ENCODE measurements at regions not wholly inside any gene's neighbourhood (a gene's known extent, or its start where the extent isn't known, plus 50 kb on each side); places are given as distances from the start of the nearest gene placed in this dataset.

- POLR2A ChIA-PET, result no interaction called here
- ATAC-seq (no peak), DNase-seq (no peak)
- Mint-ChIP-seq H3K36me3 (no peaks in the 10 kb centered on the region), H3K4me1 (peaks cover 0 to 2% (median 0%) of the 10 kb centered on the region in 4 donors), H3K4me3 (no peak overlapping the region), H3K27me3 (peaks cover 0 to 3% (median 0%) of the 10 kb centered on the region in 5 donors), H3K9me3 (no peaks in the 10 kb centered on the region), H3K27ac (no peak overlapping the region)
Measured at GRCh38 chr3:18079062-18079461, 336.6 kb upstream of the TBC1D5 start.

DNA sequence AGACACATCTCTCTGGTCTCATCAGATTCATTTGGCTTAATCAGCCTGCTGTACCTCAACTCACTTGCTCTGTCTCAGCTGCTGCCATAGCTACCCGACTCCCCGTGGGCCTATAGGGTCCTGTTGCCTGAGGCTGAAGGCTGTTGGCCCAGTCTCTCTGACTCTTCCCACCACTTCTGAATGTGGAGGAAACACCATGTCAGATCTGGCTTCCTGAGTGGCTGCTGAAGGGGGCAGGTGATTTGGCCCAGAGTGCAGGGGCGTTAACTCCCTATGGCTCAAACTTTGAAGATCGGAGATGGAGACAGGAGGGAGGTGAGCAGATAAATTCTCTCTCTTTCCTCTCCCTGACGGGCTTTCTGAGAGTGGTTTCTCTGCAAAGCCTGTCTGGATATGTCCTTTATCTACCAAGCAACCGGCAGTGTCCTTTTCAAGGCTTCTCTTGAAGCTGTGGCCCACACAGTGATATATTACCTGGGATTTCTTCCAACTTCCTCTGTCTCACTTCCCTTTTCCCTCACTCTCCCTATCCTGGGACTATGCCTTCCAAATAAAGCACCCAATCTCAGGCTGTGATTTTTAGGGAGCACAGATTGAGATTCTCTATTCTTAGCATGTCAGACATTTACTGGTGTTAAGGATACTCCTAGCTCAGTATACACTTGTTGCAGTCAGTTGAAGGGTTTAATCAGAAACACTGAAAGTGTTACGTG is 334.9 kb upstream of the TBC1D5 start:
- Mint-ChIP-seq H3K27me3 (peaks cover 0 to 3% (median 0%) of the 10 kb centered on the region in 5 donors), H3K9me3 (no peaks in the 10 kb centered on the region), H3K4me1 (peaks cover 0 to 2% (median 0%) of the 10 kb centered on the region in 4 donors), H3K4me3 (no peak overlapping the region), H3K36me3 (no peaks in the 10 kb centered on the region), H3K27ac (no peak overlapping the region)
- DNase-seq, result no peak
- ATAC-seq, result no peak
- POLR2A ChIA-PET, result no interaction called here

DNA sequence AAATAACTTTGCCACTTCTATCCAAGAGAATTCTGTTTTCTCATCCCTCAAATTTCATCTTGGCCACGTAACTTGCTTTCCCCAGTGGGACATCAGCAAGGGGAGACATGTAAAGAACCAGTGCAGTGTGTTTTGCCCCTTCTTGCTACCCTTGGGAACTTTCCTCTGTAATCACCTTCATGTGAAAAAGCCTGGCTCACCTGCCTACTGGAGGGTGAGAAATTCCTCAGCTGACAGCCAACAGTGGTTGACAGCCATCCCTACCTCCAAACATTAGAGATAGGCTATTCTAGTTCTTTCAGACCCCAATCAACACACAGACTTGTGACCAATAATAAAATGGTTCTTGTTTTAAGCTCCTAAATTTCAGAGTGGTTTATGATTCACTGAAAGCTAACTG is 333.9 kb upstream of the TBC1D5 start:
- H3K27ac Mint-ChIP-seq, result no peak overlapping the region
- POLR2A ChIA-PET, result interaction anchor here (0.6 kb wide), 1 partner anchor 411 kb away, joined by 5 read pairs; no protein-coding TSS in a partner anchor
- no peak overlapping the region for H3K4me3 Mint-ChIP-seq
- H3K9me3 Mint-ChIP-seq, result no peaks in the 10 kb centered on the region
- peaks cover 0 to 2% (median 0%) of the 10 kb centered on the region in 4 donors for H3K4me1 Mint-ChIP-seq
- H3K36me3 Mint-ChIP-seq, result no peaks in the 10 kb centered on the region
- ATAC-seq, result no peak
- DNase-seq, result no peak
- peaks cover 0 to 3% (median 0%) of the 10 kb centered on the region in 5 donors for H3K27me3 Mint-ChIP-seq

GRCh38 chr3:18075799-18076198 is 333.4 kb upstream of the TBC1D5 start:
- peaks cover 0 to 3% (median 0%) of the 10 kb centered on the region in 5 donors for H3K27me3 Mint-ChIP-seq
- no peak overlapping the region for H3K4me3 Mint-ChIP-seq
- H3K36me3 Mint-ChIP-seq, result no peaks in the 10 kb centered on the region
- ATAC-seq (no peak), DNase-seq (no peak)
- H3K4me1 Mint-ChIP-seq, result peaks cover 0 to 2% (median 0%) of the 10 kb centered on the region in 4 donors
- H3K27ac Mint-ChIP-seq, result no peak overlapping the region
- no peaks in the 10 kb centered on the region for H3K9me3 Mint-ChIP-seq
- POLR2A ChIA-PET, result interaction anchor here (0.6 kb wide), 1 partner anchor 411 kb away, joined by 5 read pairs; no protein-coding TSS in a partner anchor

- Mint-ChIP-seq H3K27ac (no peak overlapping the region), H3K27me3 (no peaks in the 10 kb centered on the region), H3K36me3 (no peaks in the 10 kb centered on the region), H3K4me1 (no peaks in the 10 kb centered on the region), H3K9me3 (no peaks in the 10 kb centered on the region), H3K4me3 (no peak overlapping the region)
- POLR2A ChIA-PET, result no interaction called here
- ATAC-seq (no peak), DNase-seq (no peak)
Measured at GRCh38 chr3:18071833-18072232, 329.4 kb upstream of the TBC1D5 start.

- no peak overlapping the region for H3K27ac Mint-ChIP-seq
- H3K27me3 Mint-ChIP-seq, result no peaks in the 10 kb centered on the region
- H3K4me3 Mint-ChIP-seq, result no peak overlapping the region
- no peaks in the 10 kb centered on the region for H3K36me3 Mint-ChIP-seq
- POLR2A ChIA-PET, result no interaction called here
- ATAC-seq (no peak), DNase-seq (no peak)
- H3K9me3 Mint-ChIP-seq, result no peaks in the 10 kb centered on the region
- no peaks in the 10 kb centered on the region for H3K4me1 Mint-ChIP-seq
Measured at GRCh38 chr3:18070944-18071343, 328.5 kb upstream of the TBC1D5 start.

DNA sequence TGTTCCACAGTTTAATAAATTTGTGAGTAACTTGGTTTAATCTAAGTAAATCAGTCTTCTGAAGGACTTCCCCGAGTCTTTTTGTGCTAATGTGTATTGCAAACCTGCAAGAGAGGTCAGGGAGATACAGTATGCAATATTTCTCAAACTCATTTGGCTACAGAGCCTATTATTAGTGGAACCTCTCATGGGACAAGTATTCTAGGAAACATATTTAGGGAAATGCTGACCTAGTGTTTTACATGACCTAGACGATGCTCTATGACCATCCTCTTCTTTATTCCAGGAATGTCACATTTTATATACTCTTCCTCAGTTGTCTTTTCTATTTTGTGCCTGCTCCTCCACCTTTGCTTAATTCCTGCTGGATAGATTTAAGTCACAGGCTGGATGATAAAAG is 327.8 kb upstream of the TBC1D5 start:
- no peaks in the 10 kb centered on the region for H3K36me3 Mint-ChIP-seq
- no peaks in the 10 kb centered on the region for H3K27me3 Mint-ChIP-seq
- H3K4me1 Mint-ChIP-seq, result no peaks in the 10 kb centered on the region
- H3K9me3 Mint-ChIP-seq, result no peaks in the 10 kb centered on the region
- no peak overlapping the region for H3K4me3 Mint-ChIP-seq
- DNase-seq (no peak), ATAC-seq (no peak)
- POLR2A ChIA-PET, result no interaction called here
- no peak overlapping the region for H3K27ac Mint-ChIP-seq

GRCh38 chr3:18069568-18069967 is 327.1 kb upstream of the TBC1D5 start:
- H3K4me1 Mint-ChIP-seq, result no peaks in the 10 kb centered on the region
- no peak overlapping the region for H3K4me3 Mint-ChIP-seq
- DNase-seq (no peak), ATAC-seq (no peak)
- H3K27ac Mint-ChIP-seq, result no peak overlapping the region
- peaks cover 0 to under 1% (median 0%) of the 10 kb centered on the region in 9 donors for H3K9me3 Mint-ChIP-seq
- no peaks in the 10 kb centered on the region for H3K27me3 Mint-ChIP-seq
- POLR2A ChIA-PET, result no interaction called here
- H3K36me3 Mint-ChIP-seq, result no peaks in the 10 kb centered on the region

GRCh38 chr3:18066899-18067582 is 324.6 kb upstream of the TBC1D5 start:
- Mint-ChIP-seq H3K27ac (no peak overlapping the region), H3K36me3 (no peaks in the 10 kb centered on the region), H3K27me3 (no peaks in the 10 kb centered on the region), H3K4me3 (no peak overlapping the region), H3K9me3 (peaks cover 0 to 6% (median 0%) of the 10 kb centered on the region in 9 donors), H3K4me1 (no peaks in the 10 kb centered on the region)
- ATAC-seq, result no peak
- DNase-seq, result no peak
- POLR2A ChIA-PET, result no interaction called here

DNA sequence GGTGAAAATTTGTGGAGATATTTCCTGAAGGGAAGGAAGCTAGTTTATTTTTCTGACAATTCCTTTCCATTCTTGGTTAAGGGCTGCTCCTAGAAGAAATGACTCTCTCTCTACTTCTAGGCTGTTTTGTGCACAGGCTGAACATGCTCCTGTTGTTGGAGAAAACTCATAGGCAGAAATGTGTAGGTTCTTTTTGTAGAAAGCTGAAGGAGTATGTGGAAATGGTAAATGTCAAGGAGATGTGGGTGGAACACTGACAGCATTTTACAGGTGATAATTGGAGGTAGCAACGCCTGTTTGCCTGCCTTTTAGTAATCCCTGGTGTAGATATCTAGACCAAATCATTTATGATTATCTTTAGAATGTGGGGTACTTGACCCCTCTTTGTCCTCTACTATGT is 322.2 kb upstream of the TBC1D5 start:
- Mint-ChIP-seq H3K4me1 (no peaks in the 10 kb centered on the region), H3K27me3 (no peaks in the 10 kb centered on the region), H3K4me3 (no peak overlapping the region), H3K27ac (no peak overlapping the region), H3K36me3 (no peaks in the 10 kb centered on the region), H3K9me3 (peaks cover 0 to 6% (median 0%) of the 10 kb centered on the region in 9 donors)
- DNase-seq (no peak), ATAC-seq (no peak)
- POLR2A ChIA-PET, result no interaction called here

GRCh38 chr3:18062657-18063025 is 320.2 kb upstream of the TBC1D5 start:
- no peak for DNase-seq
- H3K36me3 Mint-ChIP-seq, result no peaks in the 10 kb centered on the region

GRCh38 chr3:18061737-18062656 is 319.6 kb upstream of the TBC1D5 start:
- POLR2A ChIA-PET, result no interaction called here
- Mint-ChIP-seq H3K27me3 (peaks cover 0 to 2% (median 0%) of the 10 kb centered on the region in 5 donors), H3K27ac (no peak overlapping the region), H3K4me1 (no peaks in the 10 kb centered on the region), H3K4me3 (no peak overlapping the region), H3K36me3 (no peaks in the 10 kb centered on the region), H3K9me3 (peaks cover 0 to 6% (median 0%) of the 10 kb centered on the region in 9 donors)
- ATAC-seq (no peak), DNase-seq (no peak)

More at GRCh38 chr3:18062657-18063025, 320.2 kb upstream of the TBC1D5 start:
- POLR2A ChIA-PET, result no interaction called here
- H3K27ac Mint-ChIP-seq, result no peak overlapping the region
- H3K27me3 Mint-ChIP-seq, result peaks cover 0 to 2% (median 0%) of the 10 kb centered on the region in 5 donors
- H3K4me1 Mint-ChIP-seq, result no peaks in the 10 kb centered on the region
- H3K9me3 Mint-ChIP-seq, result peaks cover 0 to 6% (median 0%) of the 10 kb centered on the region in 9 donors
- ATAC-seq, result no peak
- no peak overlapping the region for H3K4me3 Mint-ChIP-seq

DNA sequence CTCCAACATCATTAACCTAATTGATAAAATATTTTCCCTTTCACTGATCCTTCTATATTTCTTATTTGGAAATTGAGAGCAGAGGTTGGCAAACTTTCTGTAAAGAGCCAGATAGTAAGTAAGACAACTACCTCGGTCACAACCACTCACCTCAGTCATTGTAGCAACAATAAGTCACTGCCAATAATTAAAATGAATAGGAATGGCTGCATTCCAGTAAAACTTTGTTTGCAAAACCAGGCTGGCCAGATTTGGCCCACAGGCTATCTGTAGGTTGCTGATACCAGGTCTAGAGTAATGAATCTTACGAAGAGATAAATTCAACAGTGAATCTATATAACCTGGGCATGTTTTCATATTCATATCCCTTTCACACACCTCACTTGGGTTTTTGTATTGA is 316.2 kb upstream of the TBC1D5 start:
- Mint-ChIP-seq H3K27ac (no peak overlapping the region), H3K9me3 (peaks cover 0 to 23% (median 13%) of the 10 kb centered on the region in 9 donors), H3K4me1 (no peaks in the 10 kb centered on the region), H3K36me3 (peaks cover 0 to 13% (median 7%) of the 10 kb centered on the region in 3 donors), H3K27me3 (peaks cover 0 to 2% (median 0%) of the 10 kb centered on the region in 5 donors), H3K4me3 (no peak overlapping the region)
- ATAC-seq (no peak), DNase-seq (no peak)
- POLR2A ChIA-PET, result no interaction called here

Data from naive thymus-derived CD8-positive, alpha-beta T cell (primary cell).